ENCODE measurements at regions not wholly inside any gene's neighbourhood (a gene's known extent, or its start where the extent isn't known, plus 50 kb on each side); places are given as distances from the start of the nearest gene placed in this dataset.

DNA sequence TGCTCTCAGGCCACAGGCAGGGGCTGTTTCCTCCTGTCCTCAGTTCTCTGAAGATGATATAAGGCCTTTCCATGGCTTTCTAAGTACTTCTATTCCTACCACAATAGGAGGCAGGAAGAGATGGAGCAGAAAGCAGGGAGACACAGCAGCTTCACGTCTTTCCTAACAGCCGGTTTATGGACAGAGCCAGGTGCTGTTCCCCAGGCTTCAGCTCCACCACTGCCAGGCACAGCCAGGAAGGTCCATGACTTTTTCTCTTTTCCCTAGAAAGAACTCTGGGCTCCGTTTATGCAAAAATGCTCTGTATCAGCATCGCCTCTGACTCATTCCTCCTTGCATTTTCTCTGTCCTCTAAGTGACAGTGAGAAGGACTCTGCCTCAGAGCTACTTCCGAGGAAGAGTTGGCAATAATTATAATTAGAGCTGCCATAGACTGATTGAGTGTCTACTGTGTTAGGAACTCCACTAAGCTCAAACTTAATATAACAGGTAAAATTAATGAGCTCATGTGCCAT is 478.5 kb downstream of the RASEF start:
- H3K9me3 ChIP-seq (ENCODE audit: low read depth): no peaks in the 10 kb centered on the region
- no peak overlapping the region for H3K27ac ChIP-seq
- DNase-seq (ENCODE audit: low spot score): no peak
- no peak overlapping the region for H3K27ac Mint-ChIP-seq
- no peaks in the 10 kb centered on the region for H3K27me3 ChIP-seq
- H3F3A ChIP-seq (ENCODE audit: low read depth): no peaks in the 10 kb centered on the region
- H3K4me2 ChIP-seq: no peak overlapping the region
- H3K36me3 ChIP-seq: no peaks in the 10 kb centered on the region
- no peak overlapping the region for H3K4me3 ChIP-seq
- peaks cover 5% of the 10 kb centered on the region for H3K4me1 Mint-ChIP-seq
- H4K20me1 ChIP-seq (ENCODE audit: low read depth): no peaks in the 10 kb centered on the region
- no peaks in the 10 kb centered on the region for H3K4me1 ChIP-seq
- H3K27me3 Mint-ChIP-seq (ENCODE audit: insufficient read depth, low read depth): no peaks in the 10 kb centered on the region
- TF ChIP-seq EZH2phosphoT487 (IDR thresholded peaks at IDR 0.05) (no peak), EZH2 (IDR thresholded peaks at IDR 0.05) (no peak)
- TF ChIP-seq, protein P1, sequence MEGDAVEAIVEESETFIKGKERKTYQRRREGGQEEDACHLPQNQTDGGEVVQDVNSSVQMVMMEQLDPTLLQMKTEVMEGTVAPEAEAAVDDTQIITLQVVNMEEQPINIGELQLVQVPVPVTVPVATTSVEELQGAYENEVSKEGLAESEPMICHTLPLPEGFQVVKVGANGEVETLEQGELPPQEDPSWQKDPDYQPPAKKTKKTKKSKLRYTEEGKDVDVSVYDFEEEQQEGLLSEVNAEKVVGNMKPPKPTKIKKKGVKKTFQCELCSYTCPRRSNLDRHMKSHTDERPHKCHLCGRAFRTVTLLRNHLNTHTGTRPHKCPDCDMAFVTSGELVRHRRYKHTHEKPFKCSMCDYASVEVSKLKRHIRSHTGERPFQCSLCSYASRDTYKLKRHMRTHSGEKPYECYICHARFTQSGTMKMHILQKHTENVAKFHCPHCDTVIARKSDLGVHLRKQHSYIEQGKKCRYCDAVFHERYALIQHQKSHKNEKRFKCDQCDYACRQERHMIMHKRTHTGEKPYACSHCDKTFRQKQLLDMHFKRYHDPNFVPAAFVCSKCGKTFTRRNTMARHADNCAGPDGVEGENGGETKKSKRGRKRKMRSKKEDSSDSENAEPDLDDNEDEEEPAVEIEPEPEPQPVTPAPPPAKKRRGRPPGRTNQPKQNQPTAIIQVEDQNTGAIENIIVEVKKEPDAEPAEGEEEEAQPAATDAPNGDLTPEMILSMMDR (IDR thresholded peaks at IDR 0.05): no peak
- H2AFZ ChIP-seq (replicated peaks): no peak overlapping the region
- peaks cover 2% of the 10 kb centered on the region for H3K9me3 Mint-ChIP-seq
- H3K36me3 Mint-ChIP-seq: no peaks in the 10 kb centered on the region
- no peak overlapping the region for H3K9ac ChIP-seq
- H3K79me2 ChIP-seq (ENCODE audit: low read depth): no peaks in the 10 kb centered on the region
- no peak overlapping the region for H3K4me3 Mint-ChIP-seq

GRCh38 chr9:82586918-82587356 is 476.0 kb downstream of the RASEF start:
- Histone ChIP-seq H3K4me3 (no peak overlapping the region), H2AFZ (replicated peaks) (no peak overlapping the region), H3K36me3 (no peaks in the 10 kb centered on the region), H3K9ac (no peak overlapping the region), H3K27ac (no peak overlapping the region), H3K4me1 (no peaks in the 10 kb centered on the region), H3K27me3 (no peaks in the 10 kb centered on the region), H4K20me1 (ENCODE audit: low read depth) (no peaks in the 10 kb centered on the region), H3K4me2 (no peak overlapping the region), H3K9me3 (ENCODE audit: low read depth) (no peaks in the 10 kb centered on the region), H3F3A (ENCODE audit: low read depth) (no peaks in the 10 kb centered on the region), H3K79me2 (ENCODE audit: low read depth) (no peaks in the 10 kb centered on the region)
- Mint-ChIP-seq H3K27ac (no peak overlapping the region), H3K36me3 (no peaks in the 10 kb centered on the region), H3K27me3 (ENCODE audit: insufficient read depth, low read depth) (no peaks in the 10 kb centered on the region), H3K9me3 (no peaks in the 10 kb centered on the region), H3K4me1 (peaks cover 5% of the 10 kb centered on the region), H3K4me3 (no peak overlapping the region)
- TF ChIP-seq EZH2phosphoT487 (IDR thresholded peaks at IDR 0.05): no peak
- TF ChIP-seq EZH2 (IDR thresholded peaks at IDR 0.05): no peak
- TF ChIP-seq, protein P1 (IDR thresholded peaks at IDR 0.05): no peak
- DNase-seq (ENCODE audit: low spot score): no peak

DNA sequence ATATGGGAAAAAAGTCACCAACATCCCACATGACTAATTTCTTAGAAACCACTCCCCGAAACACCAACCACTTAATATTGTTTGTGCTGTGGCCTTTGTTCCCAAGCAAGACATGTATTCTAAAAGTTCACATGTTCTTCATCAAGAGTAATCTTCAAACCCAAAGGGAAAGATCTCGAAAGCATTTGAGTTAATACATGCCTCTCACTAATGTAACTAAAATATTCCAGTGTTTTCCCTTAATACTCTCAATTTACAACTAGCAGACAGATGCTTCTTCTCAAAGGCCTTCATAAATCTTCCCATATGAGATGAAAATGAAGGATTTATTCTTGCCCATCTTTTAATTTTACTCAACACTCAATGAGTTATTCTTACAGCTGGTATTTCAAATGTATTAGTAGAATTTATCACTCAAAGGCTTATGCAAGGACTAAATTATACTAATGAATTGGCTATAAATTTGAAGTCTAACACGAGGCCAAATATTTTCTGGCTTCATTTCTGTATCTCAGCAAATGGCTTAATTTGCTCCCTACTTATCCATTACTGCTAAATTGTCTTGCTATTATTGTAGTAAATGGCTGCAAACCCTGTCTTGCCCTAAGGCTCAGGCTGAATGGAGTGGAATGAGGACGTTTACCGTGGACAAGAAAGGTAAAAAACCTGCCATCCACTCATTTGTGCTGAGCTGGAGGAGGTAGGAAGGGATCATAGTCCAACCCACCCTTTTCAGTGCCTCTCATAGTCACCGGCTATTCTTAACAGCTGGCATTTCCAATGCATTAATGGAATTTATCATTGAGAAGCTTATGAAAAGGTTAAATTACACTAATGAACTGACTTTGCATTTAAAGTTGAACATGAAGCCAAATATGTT is 474.4 kb downstream of the RASEF start:
- Mint-ChIP-seq H3K27ac (no peak overlapping the region), H3K27me3 (ENCODE audit: insufficient read depth, low read depth) (no peaks in the 10 kb centered on the region), H3K9me3 (no peaks in the 10 kb centered on the region), H3K4me3 (no peak overlapping the region), H3K36me3 (no peaks in the 10 kb centered on the region), H3K4me1 (peaks cover 2% of the 10 kb centered on the region)
- Histone ChIP-seq H3K27ac (no peak overlapping the region), H2AFZ (replicated peaks) (no peak overlapping the region), H3K27me3 (no peaks in the 10 kb centered on the region), H3K9ac (no peak overlapping the region), H4K20me1 (ENCODE audit: low read depth) (no peaks in the 10 kb centered on the region), H3K36me3 (no peaks in the 10 kb centered on the region), H3K4me2 (no peak overlapping the region), H3K79me2 (ENCODE audit: low read depth) (no peaks in the 10 kb centered on the region), H3K4me3 (no peak overlapping the region), H3K9me3 (ENCODE audit: low read depth) (no peaks in the 10 kb centered on the region), H3F3A (ENCODE audit: low read depth) (no peaks in the 10 kb centered on the region), H3K4me1 (no peaks in the 10 kb centered on the region)
- no peak for TF ChIP-seq EZH2phosphoT487 (IDR thresholded peaks at IDR 0.05)
- TF ChIP-seq EZH2 (IDR thresholded peaks at IDR 0.05): no peak
- TF ChIP-seq, protein P1 (IDR thresholded peaks at IDR 0.05): no peak
- no peak for DNase-seq (ENCODE audit: low spot score)
